ENCODE measurements at regions not wholly inside any gene's neighbourhood (a gene's known extent, or its start where the extent isn't known, plus 50 kb on each side); places are given as distances from the start of the nearest gene placed in this dataset.
A peak's percentile ranks its signal among the peaks of the same experiment; 100 is the strongest.

GRCh38 chr18:21183670-21184069 lies 58.4 kb upstream of the GREB1L start:
- no peak for DNase-seq (ENCODE audit: low read depth, low spot score)
- no peaks in the 10 kb centered on the region for H3K27me3 ChIP-seq (ENCODE audit: control insufficient read depth, insufficient read depth, low read length)
- no peak for TF ChIP-seq CTCF (IDR thresholded peaks at IDR 0.05; ENCODE audit: low read depth, low read length)
- ChIA-PET CTCF (interaction anchor here (1.2 kb wide), 1 partner anchor 8 kb away, joined by 4 read pairs; no protein-coding TSS in a partner anchor), POLR2A (no interaction called here)
- no peaks in the 10 kb centered on the region for H3K9me3 ChIP-seq (ENCODE audit: control insufficient read depth, insufficient read depth, low read length)
- H3K27ac ChIP-seq (ENCODE audit: low read depth, low read length), result no peak overlapping the region
- H3K4me3 ChIP-seq (ENCODE audit: low read depth, low read length), result no peak overlapping the region

- Histone ChIP-seq H3K4me3 (ENCODE audit: low read depth, low read length) (no peak overlapping the region), H3K27ac (ENCODE audit: low read depth, low read length) (no peak overlapping the region), H3K27me3 (ENCODE audit: control insufficient read depth, insufficient read depth, low read length) (no peaks in the 10 kb centered on the region), H3K9me3 (ENCODE audit: control insufficient read depth, insufficient read depth, low read length) (no peaks in the 10 kb centered on the region)
- POLR2A ChIA-PET, result no interaction called here
- no peak for DNase-seq (ENCODE audit: low read depth, low spot score)
- CTCF ChIA-PET, result no interaction called here
- no peak for TF ChIP-seq CTCF (IDR thresholded peaks at IDR 0.05; ENCODE audit: low read depth, low read length)
These were observed 57.5 kb upstream of the GREB1L start for GRCh38 chr18:21184396-21184996.

GRCh38 chr18:21187886-21188285 lies 54.1 kb upstream of the GREB1L start:
- CTCF ChIA-PET, result interaction anchor here (0.6 to 3.0 kb wide), 2 partner anchors 9 to 77 kb away, joined by 3 to 22 read pairs; partner anchors contain the start of gene ROCK1
- Histone ChIP-seq H3K27me3 (ENCODE audit: control insufficient read depth, insufficient read depth, low read length) (no peaks in the 10 kb centered on the region), H3K4me3 (ENCODE audit: low read depth, low read length) (no peak overlapping the region), H3K27ac (ENCODE audit: low read depth, low read length) (no peak overlapping the region), H3K9me3 (ENCODE audit: control insufficient read depth, insufficient read depth, low read length) (no peaks in the 10 kb centered on the region)
- DNase-seq (ENCODE audit: low read depth, low spot score), result no peak
- TF ChIP-seq CTCF (IDR thresholded peaks at IDR 0.05; ENCODE audit: low read depth, low read length), result no peak
- POLR2A ChIA-PET, result interaction anchor here (0.7 kb wide), 1 partner anchor 9 kb away, joined by 3 read pairs; no protein-coding TSS in a partner anchor

GRCh38 chr18:21191596-21192307 lies 50.3 kb upstream of the GREB1L start:
- Histone ChIP-seq H3K27ac (ENCODE audit: low read depth, low read length) (no peak overlapping the region), H3K4me3 (ENCODE audit: low read depth, low read length) (no peak overlapping the region), H3K9me3 (ENCODE audit: control insufficient read depth, insufficient read depth, low read length) (no peaks in the 10 kb centered on the region), H3K27me3 (ENCODE audit: control insufficient read depth, insufficient read depth, low read length) (no peaks in the 10 kb centered on the region)
- POLR2A ChIA-PET, result no interaction called here
- CTCF ChIA-PET, result interaction anchor here (0.6 to 7.2 kb wide), 21 partner anchors 8 to 409 kb away, joined by 3 to 177 read pairs (median 4); partner anchors contain the start of gene ESCO1
- DNase-seq (ENCODE audit: low read depth, low spot score), result peak; percentile 30
- TF ChIP-seq CTCF (IDR thresholded peaks at IDR 0.05; ENCODE audit: low read depth, low read length), result peak; percentile 84

Measured in AG04450 (cell line).